Caco-2 (cell line): ENCODE measurements at regions not wholly inside any gene's neighbourhood (a gene's known extent, or its start where the extent isn't known, plus 50 kb on each side); places are given as distances from the start of the nearest gene placed in this dataset.

Source experiments
- BruUV-seq: library from RNA; stranded (reverse); fragments of 400-500 nt; replicated peaks from 2 replicates; lab custom pipeline; 2021; lab: Mats Ljungman, UMichigan
- CTCF ChIA-PET: fragments of 300-600 bp; sonication (Branson Sonifier 250); formaldehyde crosslinking; loops from one replicate; lab custom pipeline; 2022; ENCODE audit warnings: antibody characterized with exemption; lab: Charles Lee
- POLR2A ChIA-PET: fragments of 300-600 bp; sonication (Branson Sonifier 250); formaldehyde crosslinking; loops from one replicate; lab custom pipeline; 2022; ENCODE audit warnings: antibody characterized with exemption; lab: Charles Lee
- DNase-seq, 2 experiments: peaks; one replicate each; pipeline versions ENCODE4 v3.0.0 to v3.0.0-alpha.2; 2020 to 2022
- H3K27me3 ChIP-seq: replicated peaks from 2 replicates; pipeline ENCODE4 v1.6.0; 2011; ENCODE audit warnings: low read length; ENCODE audit not compliant: control insufficient read depth, insufficient read depth
- H3K36me3 ChIP-seq: 2 replicates; pipeline ENCODE4 v1.5.1; 2011; ENCODE audit warnings: low read length; ENCODE audit not compliant: control insufficient read depth, insufficient read depth
- H3K4me1 ChIP-seq: fragments of 250-450 bp; sonication (Bioruptor Pico); 2 replicates; pipeline ENCODE4 v1.5.1; 2020; ENCODE audit warnings: mild to moderate bottlenecking
- H3K4me3 ChIP-seq: 2 replicates; pipeline ENCODE4 v1.5.1; 2011; ENCODE audit warnings: low read depth, mild to moderate bottlenecking, control low read depth, low read length
- H3K9me3 ChIP-seq: fragments of 250-450 bp; sonication (Bioruptor Pico); 2 replicates; pipeline ENCODE4 v1.5.1; 2020; ENCODE audit warnings: mild to moderate bottlenecking, moderate library complexity
- H3K27ac Mint-ChIP-seq: one replicate; pipeline ENCODE4 v1.8.0; 2022; ENCODE audit warnings: mixed read lengths; ENCODE audit not compliant: unreplicated experiment
- H3K27me3 Mint-ChIP-seq: one replicate; pipeline ENCODE4 v1.8.0; 2022; ENCODE audit warnings: mixed read lengths; ENCODE audit not compliant: insufficient read depth, unreplicated experiment
- H3K36me3 Mint-ChIP-seq: one replicate; pipeline ENCODE4 v1.8.0; 2022; ENCODE audit warnings: mild to moderate bottlenecking, mixed read lengths; ENCODE audit not compliant: insufficient read depth, unreplicated experiment
- H3K4me1 Mint-ChIP-seq: one replicate; pipeline ENCODE4 v1.8.0; 2022; ENCODE audit warnings: low read depth, mixed read lengths; ENCODE audit not compliant: unreplicated experiment
- H3K4me3 Mint-ChIP-seq: one replicate; pipeline ENCODE4 v1.8.0; 2022; ENCODE audit warnings: mild to moderate bottlenecking, moderate library complexity, mixed read lengths; ENCODE audit not compliant: unreplicated experiment
- H3K9me3 Mint-ChIP-seq: one replicate; pipeline ENCODE4 v1.8.0; 2022; ENCODE audit warnings: mixed read lengths; ENCODE audit not compliant: unreplicated experiment
- CTCF ChIP-seq, 2 experiments: fragments of 200-600 bp in 1 of 2; IDR thresholded peaks; 1 replicate in 1 of 2; 2 replicates in 1 of 2; pipeline versions ENCODE4 v1.5.1 to v1.8.0; 2011 to 2022; ENCODE audit warnings: antibody characterized with exemption in 1 of 2, control low read depth in 1 of 2, inconsistent platforms in 1 of 2, low read depth in 1 of 2, low read length in 1 of 2, mild to moderate bottlenecking in 1 of 2, moderate library complexity in 1 of 2; ENCODE audit not compliant: insufficient read depth in 1 of 2, severe bottlenecking in 1 of 2, unreplicated experiment in 1 of 2
- intact Hi-C: fragments of 100-400 bp; cut with micrococcal nuclease; formaldehyde crosslinking; loops from one replicate; pipeline ENCODE4 v1.10.0; 2022; ENCODE audit not compliant: unreplicated experiment

- peak overlapping the region; percentile 96 for H3K27ac Mint-ChIP-seq
- Histone ChIP-seq H3K27me3 (no peaks in the 10 kb centered on the region), H3K9me3 (no peaks in the 10 kb centered on the region), H3K4me3 (no peak overlapping the region), H3K36me3 (no peaks in the 10 kb centered on the region), H3K4me1 (peaks cover 44% of the 10 kb centered on the region)
- H3K27me3 Mint-ChIP-seq: no peaks in the 10 kb centered on the region
- peaks cover 22% of the 10 kb centered on the region for H3K9me3 Mint-ChIP-seq
- BruUV-seq: no TSS peak
- peaks cover 30% of the 10 kb centered on the region for H3K4me1 Mint-ChIP-seq
- intact Hi-C loops: loop anchor here (5.0 kb wide), 1 partner anchor 80 kb away; no protein-coding TSS in a partner anchor
- no peak overlapping the region for H3K4me3 Mint-ChIP-seq
- CTCF ChIA-PET: no interaction called here
- no peak for DNase-seq
- POLR2A ChIA-PET: no interaction called here
- H3K36me3 Mint-ChIP-seq: peaks cover 4% of the 10 kb centered on the region
- no peak for TF ChIP-seq CTCF (IDR thresholded peaks at IDR 0.05; ENCODE audit: insufficient read depth in 1 of 2, low read depth in 1 of 2, low read length in 1 of 2, severe bottlenecking in 1 of 2, unreplicated experiment in 1 of 2)
Observed at GRCh38 chr2:16317211-16317830, 348.3 kb downstream of the CYRIA start.

GRCh38 chr2:16316456-16317210 is 349.0 kb downstream of the CYRIA start:
- Mint-ChIP-seq H3K4me3 (no peak overlapping the region), H3K9me3 (peaks cover 22% of the 10 kb centered on the region), H3K36me3 (peaks cover 4% of the 10 kb centered on the region), H3K4me1 (peaks cover 27% of the 10 kb centered on the region), H3K27me3 (no peaks in the 10 kb centered on the region), H3K27ac (peak overlapping the region; percentile 96)
- no peaks in the 10 kb centered on the region for H3K36me3 ChIP-seq
- no peak for DNase-seq
- intact Hi-C loops: loop anchor here (5.0 kb wide), 1 partner anchor 79 kb away; no protein-coding TSS in a partner anchor
- H3K4me3 ChIP-seq: no peak overlapping the region
- H3K9me3 ChIP-seq: no peaks in the 10 kb centered on the region
- ChIA-PET CTCF (no interaction called here), POLR2A (no interaction called here)
- no peaks in the 10 kb centered on the region for H3K27me3 ChIP-seq
- no peak for TF ChIP-seq CTCF (IDR thresholded peaks at IDR 0.05; ENCODE audit: insufficient read depth in 1 of 2, low read depth in 1 of 2, low read length in 1 of 2, severe bottlenecking in 1 of 2, unreplicated experiment in 1 of 2)
- BruUV-seq: no TSS peak
- peaks cover 37% of the 10 kb centered on the region for H3K4me1 ChIP-seq

GRCh38 chr2:16315908-16316307 is 349.7 kb downstream of the CYRIA start:
- BruUV-seq: no TSS peak
- POLR2A ChIA-PET: no interaction called here
- peaks cover 22% of the 10 kb centered on the region for H3K9me3 Mint-ChIP-seq
- DNase-seq: no peak
- no peaks in the 10 kb centered on the region for H3K9me3 ChIP-seq
- no peaks in the 10 kb centered on the region for H3K27me3 Mint-ChIP-seq
- no peak overlapping the region for H3K4me3 Mint-ChIP-seq
- H3K4me1 ChIP-seq: peaks cover 35% of the 10 kb centered on the region
- H3K36me3 ChIP-seq: no peaks in the 10 kb centered on the region
- peaks cover 4% of the 10 kb centered on the region for H3K36me3 Mint-ChIP-seq
- no peak overlapping the region for H3K4me3 ChIP-seq
- TF ChIP-seq CTCF (IDR thresholded peaks at IDR 0.05; ENCODE audit: insufficient read depth in 1 of 2, low read depth in 1 of 2, low read length in 1 of 2, severe bottlenecking in 1 of 2, unreplicated experiment in 1 of 2): no peak
- CTCF ChIA-PET: no interaction called here
- H3K27me3 ChIP-seq: no peaks in the 10 kb centered on the region
- H3K4me1 Mint-ChIP-seq: peaks cover 27% of the 10 kb centered on the region
- no peak overlapping the region for H3K27ac Mint-ChIP-seq
- intact Hi-C loops: loop anchor here (5.0 kb wide), 1 partner anchor 79 kb away; no protein-coding TSS in a partner anchor
